UCSD-AML1 (cell line): ENCODE measurements at regions not wholly inside any gene's neighbourhood (a gene's known extent, or its start where the extent isn't known, plus 50 kb on each side); places are given as distances from the start of the nearest gene placed in this dataset.

Experiments used
- DNase-seq: peaks from one replicate; lab custom pipeline; 2025; ENCODE audit not compliant: unreplicated experiment; lab: John Stamatoyannopoulos, UW

GRCh38 chr16:86710602-86710950 lies 132.2 kb downstream of the FOXL1 start:
- DNase-seq, result no peak

GRCh38 chr16:86712158-86713009 lies 134.0 kb downstream of the FOXL1 start:
- no peak for DNase-seq

GRCh38 chr16:86713021-86713631 lies 134.8 kb downstream of the FOXL1 start:
- DNase-seq, result no peak

GRCh38 chr16:86714166-86714565 lies 135.8 kb downstream of the FOXL1 start:
- DNase-seq, result no peak

- DNase-seq, result no peak
These were observed 138.3 kb downstream of the FOXL1 start for GRCh38 chr16:86716649-86717048.

- no peak for DNase-seq
These were observed 139.8 kb downstream of the FOXL1 start for GRCh38 chr16:86718118-86718517.

GRCh38 chr16:86722970-86723369 lies 144.6 kb downstream of the FOXL1 start:
- no peak for DNase-seq

- DNase-seq, result no peak
These were observed 145.3 kb downstream of the FOXL1 start for GRCh38 chr16:86723689-86724088.

GRCh38 chr16:86725401-86725800 lies 147.1 kb downstream of the FOXL1 start:
- no peak for DNase-seq

GRCh38 chr16:86726340-86726739 lies 148.0 kb downstream of the FOXL1 start:
- DNase-seq, result no peak

GRCh38 chr16:86727131-86727530 lies 148.8 kb downstream of the FOXL1 start:
- DNase-seq, result no peak

- no peak for DNase-seq
These were observed 149.3 kb downstream of the FOXL1 start for GRCh38 chr16:86727632-86728031.

GRCh38 chr16:86729686-86730085 lies 151.3 kb downstream of the FOXL1 start:
- DNase-seq, result no peak

GRCh38 chr16:86730086-86730485 lies 151.7 kb downstream of the FOXL1 start:
- DNase-seq, result no peak

GRCh38 chr16:86730597-86730996 lies 152.2 kb downstream of the FOXL1 start:
- no peak for DNase-seq

- no peak for DNase-seq
These were observed 154.4 kb downstream of the FOXL1 start for GRCh38 chr16:86732621-86733295.

- no peak for DNase-seq
These were observed 155.4 kb downstream of the FOXL1 start for GRCh38 chr16:86733546-86734254.

GRCh38 chr16:86734543-86735460 lies 156.5 kb downstream of the FOXL1 start:
- DNase-seq, result no peak

- no peak for DNase-seq
These were observed 157.4 kb downstream of the FOXL1 start for GRCh38 chr16:86735727-86736126.

GRCh38 chr16:86736502-86736901 lies 158.2 kb downstream of the FOXL1 start:
- no peak for DNase-seq
